Trophoblast cell (in vitro differentiated cells and primary cell): ENCODE measurements at regions not wholly inside any gene's neighbourhood (a gene's known extent, or its start where the extent isn't known, plus 50 kb on each side); places are given as distances from the start of the nearest gene placed in this dataset.

Experiments
- DNase-seq, 2 donors: peaks; one replicate each; pipeline ENCODE4 v3.0.0-alpha.2; 2016
- H2AFZ ChIP-seq: 2 replicates; pipeline ENCODE4 v1.6.1; 2013; ENCODE audit warnings: low read length, moderate library complexity, mild to moderate bottlenecking; ENCODE audit not compliant: insufficient read depth, poor library complexity
- H2AK5ac ChIP-seq: 2 replicates; pipeline ENCODE4 v1.6.1; 2013; ENCODE audit warnings: mild to moderate bottlenecking, low read length
- H2BK120ac ChIP-seq: 2 replicates; pipeline ENCODE4 v1.6.1; 2013; ENCODE audit warnings: low read length, mild to moderate bottlenecking, moderate library complexity; ENCODE audit not compliant: insufficient read depth, poor library complexity
- H2BK12ac ChIP-seq: 2 replicates; pipeline ENCODE4 v1.6.1; 2013; ENCODE audit warnings: mild to moderate bottlenecking, low read length, moderate library complexity
- H2BK5ac ChIP-seq: 2 replicates; pipeline ENCODE4 v1.6.1; 2013; ENCODE audit warnings: low read length, low read depth, moderate library complexity, mild to moderate bottlenecking; ENCODE audit not compliant: poor library complexity
- H3K14ac ChIP-seq: 2 replicates; pipeline ENCODE4 v1.6.1; 2013; ENCODE audit warnings: mild to moderate bottlenecking, low read length
- H3K18ac ChIP-seq: 2 replicates; pipeline ENCODE4 v1.6.1; 2013; ENCODE audit warnings: mild to moderate bottlenecking, low read length
- H3K23ac ChIP-seq: 2 replicates; pipeline ENCODE4 v1.6.1; 2013; ENCODE audit warnings: low read length
- H3K27ac ChIP-seq: 2 replicates; pipeline ENCODE4 v1.5.1; 2013; ENCODE audit warnings: low read depth, mild to moderate bottlenecking, inconsistent platforms, low read length, moderate library complexity
- H3K27me3 ChIP-seq: 2 replicates; pipeline ENCODE4 v1.6.1; 2013; ENCODE audit warnings: inconsistent platforms, mild to moderate bottlenecking, low read length, moderate library complexity; ENCODE audit not compliant: insufficient read depth
- H3K36me3 ChIP-seq, 2 experiments: 1 replicate in 1 of 2; 2 replicates in 1 of 2; pipeline ENCODE4 v1.6.1; 2013; ENCODE audit warnings: low read length in 2 of 2, mild to moderate bottlenecking in 2 of 2, moderate library complexity in 1 of 2; ENCODE audit not compliant: insufficient read depth in 2 of 2, control insufficient read depth in 1 of 2
- H3K4ac ChIP-seq: 2 replicates; pipeline ENCODE4 v1.6.1; 2013; ENCODE audit warnings: low read depth, mild to moderate bottlenecking, low read length, moderate library complexity
- H3K4me1 ChIP-seq, 2 experiments: 1 replicate in 1 of 2; 2 replicates in 1 of 2; pipeline ENCODE4 v1.6.1; 2013; ENCODE audit warnings: low read length in 2 of 2, mild to moderate bottlenecking in 2 of 2, moderate library complexity in 1 of 2; ENCODE audit not compliant: insufficient read depth in 2 of 2, control insufficient read depth in 1 of 2
- H3K4me2 ChIP-seq: 2 replicates; pipeline ENCODE4 v1.6.1; 2013; ENCODE audit warnings: inconsistent platforms, mild to moderate bottlenecking, low read length, moderate library complexity
- H3K4me3 ChIP-seq: 2 replicates; pipeline ENCODE4 v1.5.1; 2013; ENCODE audit warnings: mild to moderate bottlenecking, low read depth, low read length, inconsistent platforms
- H3K79me1 ChIP-seq: one replicate; pipeline ENCODE4 v1.6.1; 2013; ENCODE audit warnings: low read length
- H3K79me2 ChIP-seq: 2 replicates; pipeline ENCODE4 v1.6.1; 2013; ENCODE audit warnings: low read length, mild to moderate bottlenecking; ENCODE audit not compliant: control insufficient read depth, insufficient read depth, poor library complexity
- H3K9ac ChIP-seq: 2 replicates; pipeline ENCODE4 v1.6.1; 2013; ENCODE audit warnings: mild to moderate bottlenecking, low read length
- H3K9me3 ChIP-seq: 2 replicates; pipeline ENCODE4 v1.6.1; 2013; ENCODE audit warnings: low read depth, mild to moderate bottlenecking, control low read depth, inconsistent platforms, low read length; ENCODE audit not compliant: insufficient read depth
- H4K12ac ChIP-seq: 2 replicates; pipeline ENCODE4 v1.6.1; 2013; ENCODE audit warnings: low read depth, mild to moderate bottlenecking, low read length, moderate library complexity
- H4K8ac ChIP-seq: 2 replicates; pipeline ENCODE4 v1.6.1; 2013; ENCODE audit warnings: low read depth, mild to moderate bottlenecking, low read length, moderate library complexity
- H4K91ac ChIP-seq: one replicate; pipeline ENCODE4 v1.6.1; 2013; ENCODE audit warnings: low read depth, mild to moderate bottlenecking, low read length, moderate library complexity
- WGBS: extraction: QIAGEN DNeasy Blood & Tissue Kit; methylation state at CpG from one replicate; pipeline ENCODE4 v1.1.7; 2013; ENCODE audit warnings: missing lambda C conversion rate; ENCODE audit not compliant: insufficient read length, insufficient coverage; ENCODE audit errors: extremely low coverage; 5-methylcytosine and 5-hydroxymethylcytosine counted together

- H3K4ac ChIP-seq: no peak overlapping the region
- H3K79me1 ChIP-seq: peaks cover 2% of the 10 kb centered on the region
- WGBS: no CpG with 5 or more reads among the region's 5 CpGs
- no peak overlapping the region for H4K8ac ChIP-seq
- H3K14ac ChIP-seq: no peak overlapping the region
- no peak overlapping the region for H3K4me2 ChIP-seq
- no peak overlapping the region for H2BK12ac ChIP-seq
- H3K9me3 ChIP-seq: peaks cover 2% of the 10 kb centered on the region
- no peak overlapping the region for H4K91ac ChIP-seq
- no peak overlapping the region for H3K27ac ChIP-seq
- H3K9ac ChIP-seq: no peak overlapping the region
- H2BK120ac ChIP-seq: no peak overlapping the region
- H2BK5ac ChIP-seq: no peak overlapping the region
- no peaks in the 10 kb centered on the region for H3K27me3 ChIP-seq
- H3K79me2 ChIP-seq: no peaks in the 10 kb centered on the region
- H3K23ac ChIP-seq: no peak overlapping the region
- H3K18ac ChIP-seq: no peak overlapping the region
- no peak overlapping the region for H4K12ac ChIP-seq
- H3K4me3 ChIP-seq: no peak overlapping the region
- DNase-seq: no peak
- no peak overlapping the region for H2AK5ac ChIP-seq
- H2AFZ ChIP-seq: no peak overlapping the region
- no peaks in the 10 kb centered on the region for H3K4me1 ChIP-seq
- H3K36me3 ChIP-seq: no peaks in the 10 kb centered on the region
These were observed 294.4 kb downstream of the BAMBI start for GRCh38 chr10:28971764-28972163.

GRCh38 chr10:28973309-28973972 is 296.1 kb downstream of the BAMBI start:
- Histone ChIP-seq H2BK5ac (no peak overlapping the region), H2AFZ (no peak overlapping the region)

GRCh38 chr10:28975891-28976531 is 298.7 kb downstream of the BAMBI start:
- Histone ChIP-seq H4K91ac (no peak overlapping the region), H2BK5ac (no peak overlapping the region), H3K27me3 (no peaks in the 10 kb centered on the region), H3K9me3 (peaks cover 2% of the 10 kb centered on the region), H3K79me2 (no peaks in the 10 kb centered on the region), H4K8ac (no peak overlapping the region), H3K9ac (no peak overlapping the region), H2BK120ac (no peak overlapping the region), H2AK5ac (no peak overlapping the region), H4K12ac (no peak overlapping the region), H3K4me3 (no peak overlapping the region), H2BK12ac (no peak overlapping the region), H3K14ac (no peak overlapping the region), H3K18ac (no peak overlapping the region), H3K27ac (no peak overlapping the region), H3K23ac (no peak overlapping the region), H3K4ac (no peak overlapping the region), H3K79me1 (peaks cover 2% of the 10 kb centered on the region), H3K4me2 (no peak overlapping the region), H2AFZ (no peak overlapping the region), H3K36me3 (no peaks in the 10 kb centered on the region), H3K4me1 (no peaks in the 10 kb centered on the region)
- no CpG with 5 or more reads among the region's 10 CpGs for WGBS
- DNase-seq: no peak

More at GRCh38 chr10:28973309-28973972, 296.1 kb downstream of the BAMBI start:
- H3K23ac ChIP-seq: no peak overlapping the region
- H3K27me3 ChIP-seq: no peaks in the 10 kb centered on the region
- H2BK12ac ChIP-seq: peak overlapping the region; percentile 51
- H3K14ac ChIP-seq: no peak overlapping the region
- H3K18ac ChIP-seq: no peak overlapping the region
- no peak overlapping the region for H4K8ac ChIP-seq
- H3K4ac ChIP-seq: no peak overlapping the region
- no peak overlapping the region for H3K4me3 ChIP-seq
- H3K4me1 ChIP-seq: no peaks in the 10 kb centered on the region
- H4K91ac ChIP-seq: no peak overlapping the region
- no peak overlapping the region for H2BK120ac ChIP-seq
- no peaks in the 10 kb centered on the region for H3K79me2 ChIP-seq
- peaks cover 2% of the 10 kb centered on the region for H3K79me1 ChIP-seq
- no peak overlapping the region for H3K27ac ChIP-seq
- peaks cover 2% of the 10 kb centered on the region for H3K9me3 ChIP-seq
- peak overlapping the region; percentile 66 for H2AK5ac ChIP-seq
- peak overlapping the region; percentile 14 for H3K9ac ChIP-seq
- H4K12ac ChIP-seq: no peak overlapping the region
- WGBS: no CpG with 5 or more reads among the region's 12 CpGs
- DNase-seq: no peak
- no peaks in the 10 kb centered on the region for H3K36me3 ChIP-seq
- H3K4me2 ChIP-seq: no peak overlapping the region

GRCh38 chr10:28977518-28977917 is 300.2 kb downstream of the BAMBI start:
- H3K4ac ChIP-seq: no peak overlapping the region
- no peak overlapping the region for H3K18ac ChIP-seq
- no peak for DNase-seq
- H3K4me1 ChIP-seq: no peaks in the 10 kb centered on the region
- peaks cover 2% of the 10 kb centered on the region for H3K79me1 ChIP-seq
- no peaks in the 10 kb centered on the region for H3K79me2 ChIP-seq
- no peak overlapping the region for H3K14ac ChIP-seq
- no peak overlapping the region for H3K4me2 ChIP-seq
- no peak overlapping the region for H2AK5ac ChIP-seq
- H3K9me3 ChIP-seq: peaks cover 2% of the 10 kb centered on the region
- no peak overlapping the region for H3K4me3 ChIP-seq
- no peak overlapping the region for H4K12ac ChIP-seq
- no peaks in the 10 kb centered on the region for H3K27me3 ChIP-seq
- H2BK5ac ChIP-seq: no peak overlapping the region
- H3K23ac ChIP-seq: no peak overlapping the region
- no peak overlapping the region for H4K91ac ChIP-seq
- WGBS: no CpG with 5 or more reads among the region's 2 CpGs
- no peak overlapping the region for H2BK120ac ChIP-seq
- no peak overlapping the region for H2BK12ac ChIP-seq
- no peak overlapping the region for H3K27ac ChIP-seq
- no peaks in the 10 kb centered on the region for H3K36me3 ChIP-seq
- no peak overlapping the region for H4K8ac ChIP-seq
- H3K9ac ChIP-seq: no peak overlapping the region
- no peak overlapping the region for H2AFZ ChIP-seq
